Hepatocyte (in vitro differentiated cells): ENCODE measurements at regions not wholly inside any gene's neighbourhood (a gene's known extent, or its start where the extent isn't known, plus 50 kb on each side); places are given as distances from the start of the nearest gene placed in this dataset.

ENCODE experiments used
- EZH2 ChIP-seq: fragments of 200-600 bp; sonication (generic); IDR thresholded peaks from 2 replicates; pipeline ENCODE4 v1.6.1; 2016; ENCODE audit warnings: antibody characterized with exemption, mild to moderate bottlenecking, borderline replicate concordance
- EZH2phosphoT487 ChIP-seq: fragments of 200-600 bp; sonication (generic); IDR thresholded peaks from one replicate; pipeline ENCODE4 v1.6.1; 2018; ENCODE audit warnings: antibody characterized with exemption, mild to moderate bottlenecking, low read depth, moderate library complexity; ENCODE audit not compliant: unreplicated experiment, severe bottlenecking
- TF ChIP-seq, protein P1 (sequence below): fragments of 200-600 bp; sonication (generic); IDR thresholded peaks from 2 replicates; pipeline ENCODE4 v1.5.1; 2016; ENCODE audit warnings: antibody characterized with exemption, mild to moderate bottlenecking; ENCODE audit not compliant: poor library complexity

DNA sequence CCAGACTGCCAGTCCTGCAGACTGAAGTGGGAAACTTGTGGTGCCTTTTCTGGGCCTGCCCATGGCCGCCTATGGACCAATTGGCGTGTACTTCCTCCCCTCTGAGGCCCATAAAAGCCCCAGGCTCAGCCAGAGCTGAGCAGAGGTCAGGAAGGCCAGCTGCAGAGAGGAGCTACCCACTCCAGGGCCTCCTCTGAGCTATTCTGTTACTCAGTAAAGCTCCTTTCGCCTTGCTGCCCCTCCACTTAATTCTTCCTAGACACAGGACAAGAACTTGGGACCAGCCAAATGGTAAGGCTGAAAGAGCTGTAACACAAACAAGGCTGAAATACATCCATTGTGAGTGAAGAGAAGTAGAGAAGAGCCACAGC is 106.4 kb downstream of the C9orf50 start:
- TF ChIP-seq, protein P1, sequence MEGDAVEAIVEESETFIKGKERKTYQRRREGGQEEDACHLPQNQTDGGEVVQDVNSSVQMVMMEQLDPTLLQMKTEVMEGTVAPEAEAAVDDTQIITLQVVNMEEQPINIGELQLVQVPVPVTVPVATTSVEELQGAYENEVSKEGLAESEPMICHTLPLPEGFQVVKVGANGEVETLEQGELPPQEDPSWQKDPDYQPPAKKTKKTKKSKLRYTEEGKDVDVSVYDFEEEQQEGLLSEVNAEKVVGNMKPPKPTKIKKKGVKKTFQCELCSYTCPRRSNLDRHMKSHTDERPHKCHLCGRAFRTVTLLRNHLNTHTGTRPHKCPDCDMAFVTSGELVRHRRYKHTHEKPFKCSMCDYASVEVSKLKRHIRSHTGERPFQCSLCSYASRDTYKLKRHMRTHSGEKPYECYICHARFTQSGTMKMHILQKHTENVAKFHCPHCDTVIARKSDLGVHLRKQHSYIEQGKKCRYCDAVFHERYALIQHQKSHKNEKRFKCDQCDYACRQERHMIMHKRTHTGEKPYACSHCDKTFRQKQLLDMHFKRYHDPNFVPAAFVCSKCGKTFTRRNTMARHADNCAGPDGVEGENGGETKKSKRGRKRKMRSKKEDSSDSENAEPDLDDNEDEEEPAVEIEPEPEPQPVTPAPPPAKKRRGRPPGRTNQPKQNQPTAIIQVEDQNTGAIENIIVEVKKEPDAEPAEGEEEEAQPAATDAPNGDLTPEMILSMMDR: no peak
- no peak for TF ChIP-seq EZH2
- TF ChIP-seq EZH2phosphoT487: no peak
